H9 (cell line): ENCODE measurements at regions not wholly inside any gene's neighbourhood (a gene's known extent, or its start where the extent isn't known, plus 50 kb on each side); places are given as distances from the start of the nearest gene placed in this dataset.

ENCODE experiments used
- DNase-seq: peaks from one replicate; pipeline ENCODE4 v3.0.0-alpha.2; 2017
- H2AFZ ChIP-seq: one replicate; pipeline ENCODE4 v1.6.1; 2013; ENCODE audit warnings: mild to moderate bottlenecking, low read length, control low read depth, moderate library complexity
- H2AK5ac ChIP-seq: 2 replicates; pipeline ENCODE4 v1.6.1; 2013; ENCODE audit warnings: low read length, control low read depth, mixed read lengths; ENCODE audit not compliant: insufficient read length
- H2BK120ac ChIP-seq: one replicate; pipeline ENCODE4 v1.6.1; 2013; ENCODE audit warnings: low read depth, mild to moderate bottlenecking, low read length, control low read depth, inconsistent platforms; ENCODE audit not compliant: poor library complexity, severe bottlenecking
- H2BK12ac ChIP-seq: 2 replicates; pipeline ENCODE4 v1.6.1; 2013; ENCODE audit warnings: low read length, control low read depth, mixed read lengths, low read depth; ENCODE audit not compliant: insufficient read length
- H2BK15ac ChIP-seq: 2 replicates; pipeline ENCODE4 v1.6.1; 2013; ENCODE audit warnings: low read depth, low read length, control low read depth
- H2BK20ac ChIP-seq: one replicate; pipeline ENCODE4 v1.6.1; 2013; ENCODE audit warnings: low read depth, mild to moderate bottlenecking, low read length, control low read depth, inconsistent platforms; ENCODE audit not compliant: poor library complexity, severe bottlenecking
- H2BK5ac ChIP-seq: 2 replicates; pipeline ENCODE4 v1.6.1; 2013; ENCODE audit warnings: low read length, control low read depth, mixed read lengths; ENCODE audit not compliant: insufficient read length
- H3K14ac ChIP-seq: 2 replicates; pipeline ENCODE4 v1.6.1; 2013; ENCODE audit warnings: low read length, control low read depth; ENCODE audit not compliant: insufficient read depth
- H3K18ac ChIP-seq: 2 replicates; pipeline ENCODE4 v1.6.1; 2013; ENCODE audit warnings: low read depth, mild to moderate bottlenecking, mixed read lengths, low read length, control low read depth; ENCODE audit not compliant: insufficient read length
- H3K23ac ChIP-seq: 2 replicates; pipeline ENCODE4 v1.6.1; 2013; ENCODE audit warnings: low read length, control low read depth, mixed read lengths, low read depth; ENCODE audit not compliant: insufficient read length
- H3K23me2 ChIP-seq: 2 replicates; pipeline ENCODE4 v1.6.1; 2013; ENCODE audit warnings: low read depth, mild to moderate bottlenecking, mixed read lengths, low read length, control low read depth; ENCODE audit not compliant: insufficient read length, poor library complexity, severe bottlenecking
- H3K27ac ChIP-seq: 2 replicates; pipeline ENCODE4 v1.5.1; 2013; ENCODE audit warnings: low read length, control low read depth, mixed read lengths, low read depth; ENCODE audit not compliant: insufficient read length
- H3K27me3 ChIP-seq: 2 replicates; pipeline ENCODE4 v1.6.1; 2013; ENCODE audit warnings: low read length, control low read depth, inconsistent platforms; ENCODE audit not compliant: insufficient read depth
- H3K4ac ChIP-seq: 2 replicates; pipeline ENCODE4 v1.6.1; 2013; ENCODE audit warnings: low read depth, mild to moderate bottlenecking, control low read depth, inconsistent platforms, low read length, moderate library complexity
- H3K4me1 ChIP-seq: 2 replicates; pipeline ENCODE4 v1.6.1; 2013; ENCODE audit warnings: low read length, control low read depth, inconsistent platforms; ENCODE audit not compliant: insufficient read depth
- H3K4me2 ChIP-seq: 2 replicates; pipeline ENCODE4 v1.6.1; 2013; ENCODE audit warnings: low read length, control low read depth, mixed read lengths; ENCODE audit not compliant: insufficient read length, insufficient read depth
- H3K56ac ChIP-seq: 2 replicates; pipeline ENCODE4 v1.6.1; 2013; ENCODE audit warnings: low read depth, mild to moderate bottlenecking, mixed read lengths, low read length, control low read depth; ENCODE audit not compliant: insufficient read length
- H3K79me1 ChIP-seq: 2 replicates; pipeline ENCODE4 v1.6.1; 2013; ENCODE audit warnings: low read depth, mild to moderate bottlenecking, moderate library complexity, low read length, control low read depth, inconsistent platforms; ENCODE audit not compliant: insufficient read depth, poor library complexity, severe bottlenecking
- H3K79me2 ChIP-seq: 2 replicates; pipeline ENCODE4 v1.6.1; 2013; ENCODE audit warnings: low read length, control low read depth, inconsistent platforms; ENCODE audit not compliant: insufficient read depth
- H3K9ac ChIP-seq: 2 replicates; pipeline ENCODE4 v1.6.1; 2013; ENCODE audit warnings: low read length, control low read depth, mixed read lengths; ENCODE audit not compliant: insufficient read length; ENCODE audit errors: extremely low read depth
- H3K9me3 ChIP-seq: one replicate; pipeline ENCODE4 v1.6.1; 2013; ENCODE audit warnings: low read depth, low read length, inconsistent platforms; ENCODE audit not compliant: control insufficient read depth
- H3T11ph ChIP-seq: one replicate; pipeline ENCODE4 v1.6.1; 2013; ENCODE audit warnings: mild to moderate bottlenecking, low read length, control low read depth, inconsistent platforms
- H4K20me1 ChIP-seq: one replicate; pipeline ENCODE4 v1.6.1; 2013; ENCODE audit not compliant: control insufficient read depth, insufficient read length, insufficient read depth
- H4K5ac ChIP-seq: 2 replicates; pipeline ENCODE4 v1.6.1; 2013; ENCODE audit warnings: low read depth, mild to moderate bottlenecking, mixed read lengths, low read length, control low read depth; ENCODE audit not compliant: insufficient read length
- H4K8ac ChIP-seq: replicated peaks from 2 replicates; pipeline ENCODE4 v1.6.1; 2013; ENCODE audit warnings: low read length, control low read depth, mixed read lengths, low read depth; ENCODE audit not compliant: insufficient read length
- H4K91ac ChIP-seq: 2 replicates; pipeline ENCODE4 v1.6.1; 2013; ENCODE audit warnings: low read depth, mild to moderate bottlenecking, moderate library complexity, mixed read lengths, low read length, control low read depth; ENCODE audit not compliant: insufficient read length
- H3K27ac Mint-ChIP-seq, 3 experiments: 2 replicates in 2 of 3; 3 replicates in 1 of 3; pipeline ENCODE4 v1.8.0; 2020 to 2021; ENCODE audit warnings: mixed read lengths in 3 of 3, mild to moderate bottlenecking in 1 of 3, moderate library complexity in 1 of 3
- H3K27me3 Mint-ChIP-seq: 2 replicates; pipeline ENCODE4 v1.8.0; 2021; ENCODE audit warnings: low read depth, mild to moderate bottlenecking, moderate library complexity, mixed read lengths
- H3K36me3 Mint-ChIP-seq, 3 experiments: 2 replicates in 2 of 3; 3 replicates in 1 of 3; pipeline ENCODE4 v1.8.0; 2020 to 2021; ENCODE audit warnings: low read depth in 3 of 3, mixed read lengths in 3 of 3; ENCODE audit not compliant: insufficient read depth in 1 of 3
- H3K4me1 Mint-ChIP-seq, 2 experiments: 2 replicates each; pipeline ENCODE4 v1.8.0; 2020; ENCODE audit warnings: mixed read lengths in 2 of 2
- H3K4me3 Mint-ChIP-seq, 2 experiments: 2 replicates in 1 of 2; 3 replicates in 1 of 2; pipeline ENCODE4 v1.8.0; 2020 to 2021; ENCODE audit warnings: mild to moderate bottlenecking in 2 of 2, mixed read lengths in 2 of 2, moderate library complexity in 1 of 2
- H3K9me3 Mint-ChIP-seq, 2 experiments: 2 replicates in 1 of 2; 3 replicates in 1 of 2; pipeline ENCODE4 v1.8.0; 2020; ENCODE audit warnings: mild to moderate bottlenecking in 2 of 2, mixed read lengths in 2 of 2, moderate library complexity in 1 of 2
- CTCF ChIP-seq: fragments of 200-600 bp; sonication (generic); conservative IDR thresholded peaks from 3 replicates; pipeline ENCODE4 v1.8.0; 2021; ENCODE audit warnings: antibody characterized with exemption, mild to moderate bottlenecking
- WGBS: extraction: QIAGEN DNeasy Blood & Tissue Kit; methylation state at CpG from one replicate; pipeline ENCODE4 v1.1.7; 2013; ENCODE audit warnings: missing lambda C conversion rate, low lambda C conversion rate, mixed read lengths; ENCODE audit not compliant: insufficient read length; ENCODE audit errors: extremely low coverage; 5-methylcytosine and 5-hydroxymethylcytosine counted together

- no peak overlapping the region for H3T11ph ChIP-seq
- Mint-ChIP-seq H3K27me3 (peaks cover 6% of the 10 kb centered on the region), H3K36me3 (no peaks in the 10 kb centered on the region), H3K4me3 (no peak overlapping the region), H3K4me1 (peaks cover 3 to 4% of the 10 kb centered on the region in 2 experiments; a peak in 2 of 4 replicates), H3K27ac (no peak overlapping the region), H3K9me3 (no peaks in the 10 kb centered on the region)
- no peak overlapping the region for H2BK5ac ChIP-seq
- no peak overlapping the region for H4K5ac ChIP-seq
- H2BK20ac ChIP-seq, result no peak overlapping the region
- no peak overlapping the region for H3K14ac ChIP-seq
- H3K23me2 ChIP-seq, result no peaks in the 10 kb centered on the region
- no peak overlapping the region for H2AK5ac ChIP-seq
- H3K79me1 ChIP-seq, result no peaks in the 10 kb centered on the region
- H3K27ac ChIP-seq, result no peak overlapping the region
- no peak overlapping the region for H4K8ac ChIP-seq
- no peak for DNase-seq
- no peak overlapping the region for H3K56ac ChIP-seq
- H3K4me1 ChIP-seq, result no peaks in the 10 kb centered on the region
- WGBS, result no CpG with 5 or more reads among the region's 1 CpG
- H3K23ac ChIP-seq, result no peak overlapping the region
- no peaks in the 10 kb centered on the region for H3K79me2 ChIP-seq
- no peak overlapping the region for H3K4ac ChIP-seq
- no peak overlapping the region for H4K91ac ChIP-seq
- H2BK120ac ChIP-seq, result no peak overlapping the region
- H3K4me2 ChIP-seq, result no peak overlapping the region
- no peaks in the 10 kb centered on the region for H3K9me3 ChIP-seq
- no peak overlapping the region for H3K9ac ChIP-seq
- H2BK15ac ChIP-seq, result no peak overlapping the region
- H2AFZ ChIP-seq, result no peak overlapping the region
- TF ChIP-seq CTCF, result no peak
- H3K27me3 ChIP-seq, result no peaks in the 10 kb centered on the region
- no peaks in the 10 kb centered on the region for H4K20me1 ChIP-seq
- H3K18ac ChIP-seq, result no peak overlapping the region
- H2BK12ac ChIP-seq, result no peak overlapping the region
Observed at GRCh38 chr11:20256925-20257324, 96.7 kb upstream of the DBX1 start.
